ENCODE measurements at regions not wholly inside any gene's neighbourhood (a gene's known extent, or its start where the extent isn't known, plus 50 kb on each side); places are given as distances from the start of the nearest gene placed in this dataset.

DNA sequence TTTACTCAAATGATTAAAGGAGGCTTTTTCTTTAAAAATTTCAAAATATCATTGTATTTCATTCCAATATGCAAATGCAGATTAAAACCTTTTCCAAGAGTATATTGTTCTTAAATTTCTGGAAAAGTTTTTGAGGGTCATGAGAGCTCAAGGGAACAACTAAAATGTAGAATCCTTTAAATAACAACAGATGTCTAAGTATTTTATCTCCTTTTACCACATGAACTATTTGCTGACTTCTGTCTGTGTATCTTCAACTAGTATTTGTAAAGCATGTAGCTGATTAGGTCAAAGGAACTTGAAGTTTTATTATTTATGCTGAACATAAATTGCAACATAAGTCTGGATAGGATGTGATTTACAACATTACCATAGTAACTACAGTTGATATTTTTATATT is 402.6 kb downstream of the CNTN6 start:
- FAIRE-seq (no peak), DNase-seq (peak in 1 of 5 donors; percentile 25)
- Histone ChIP-seq H3K4me1 (ENCODE audit: control insufficient read depth in 2 of 3, insufficient read depth in 2 of 3, low read depth in 1 of 3, low read length in 3 of 3) (no peaks in the 10 kb centered on the region), H3K27ac (ENCODE audit: low read depth in 2 of 2, low read length in 2 of 2) (no peak overlapping the region), H3K36me3 (ENCODE audit: control insufficient read depth in 2 of 3, insufficient read depth in 3 of 3, low read length in 3 of 3) (no peaks in the 10 kb centered on the region), H3K27me3 (ENCODE audit: control insufficient read depth, insufficient read depth, low read length) (no peaks in the 10 kb centered on the region), H3K9ac (ENCODE audit: low read length in 3 of 3) (no peak overlapping the region), H3K9me3 (ENCODE audit: control insufficient read depth in 2 of 3, insufficient read depth in 1 of 3, low read length in 3 of 3) (no peaks in the 10 kb centered on the region), H3K4me3 (ENCODE audit: low read length in 3 of 3) (no peak overlapping the region)
- TF ChIP-seq, protein P1, sequence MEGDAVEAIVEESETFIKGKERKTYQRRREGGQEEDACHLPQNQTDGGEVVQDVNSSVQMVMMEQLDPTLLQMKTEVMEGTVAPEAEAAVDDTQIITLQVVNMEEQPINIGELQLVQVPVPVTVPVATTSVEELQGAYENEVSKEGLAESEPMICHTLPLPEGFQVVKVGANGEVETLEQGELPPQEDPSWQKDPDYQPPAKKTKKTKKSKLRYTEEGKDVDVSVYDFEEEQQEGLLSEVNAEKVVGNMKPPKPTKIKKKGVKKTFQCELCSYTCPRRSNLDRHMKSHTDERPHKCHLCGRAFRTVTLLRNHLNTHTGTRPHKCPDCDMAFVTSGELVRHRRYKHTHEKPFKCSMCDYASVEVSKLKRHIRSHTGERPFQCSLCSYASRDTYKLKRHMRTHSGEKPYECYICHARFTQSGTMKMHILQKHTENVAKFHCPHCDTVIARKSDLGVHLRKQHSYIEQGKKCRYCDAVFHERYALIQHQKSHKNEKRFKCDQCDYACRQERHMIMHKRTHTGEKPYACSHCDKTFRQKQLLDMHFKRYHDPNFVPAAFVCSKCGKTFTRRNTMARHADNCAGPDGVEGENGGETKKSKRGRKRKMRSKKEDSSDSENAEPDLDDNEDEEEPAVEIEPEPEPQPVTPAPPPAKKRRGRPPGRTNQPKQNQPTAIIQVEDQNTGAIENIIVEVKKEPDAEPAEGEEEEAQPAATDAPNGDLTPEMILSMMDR (IDR thresholded peaks at IDR 0.05; ENCODE audit: borderline replicate concordance, extremely low read depth, insufficient read depth), result no peak
- intact Hi-C loops (cut with DNase I), result no loop called here

DNA sequence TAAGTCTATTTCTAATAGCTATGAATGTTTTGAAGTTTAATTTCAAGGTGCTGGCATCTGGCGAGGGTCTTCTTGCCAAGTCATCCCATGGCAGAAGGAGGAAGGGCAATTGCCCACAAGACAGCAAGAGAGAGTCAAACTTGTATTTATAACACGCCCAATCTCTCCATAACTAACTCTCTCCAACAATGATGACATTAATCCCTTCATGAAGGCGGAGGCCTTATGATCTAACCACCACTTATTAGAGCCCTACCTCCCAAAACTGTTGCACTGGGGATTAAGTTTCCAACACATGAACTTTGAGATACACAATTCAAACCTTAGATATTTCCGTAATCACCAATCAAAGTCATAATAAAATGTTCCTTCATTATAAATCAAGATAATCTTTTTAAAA is 406.9 kb downstream of the CNTN6 start:
- intact Hi-C loops (cut with DNase I), result no loop called here

DNA sequence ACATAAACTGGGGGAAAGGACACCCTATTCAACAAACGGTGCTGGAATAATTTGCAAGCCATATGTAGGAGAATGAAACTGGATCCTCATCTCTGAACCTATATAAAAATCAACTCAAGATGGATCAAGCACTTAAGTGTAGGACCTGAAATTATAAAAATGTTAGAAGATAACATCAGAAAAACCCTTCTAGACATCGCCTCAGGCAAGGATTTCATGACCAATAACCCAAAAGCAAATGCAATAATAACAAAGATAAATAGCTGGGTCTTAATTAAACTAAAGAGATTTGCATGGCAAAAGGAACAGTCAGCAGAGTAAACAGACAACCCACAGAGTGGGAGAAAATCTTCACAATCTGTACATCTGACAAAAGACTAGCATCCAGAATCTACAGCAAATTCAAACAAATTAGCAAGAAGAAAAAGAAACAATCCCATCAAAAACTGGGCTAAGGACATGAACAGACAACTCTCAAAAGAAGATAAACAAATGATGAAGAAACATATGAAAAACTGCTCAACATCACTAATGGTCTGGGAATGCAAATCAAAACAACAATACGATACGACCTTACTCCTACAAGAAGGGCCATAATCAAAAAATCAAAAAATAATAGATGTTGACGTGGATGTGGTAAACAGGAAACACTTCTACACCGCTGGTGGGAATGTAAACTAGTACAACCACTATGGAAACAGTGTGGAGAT is 408.7 kb downstream of the CNTN6 start:
- DNase-seq (no peak), FAIRE-seq (no peak)
- Histone ChIP-seq H3K9ac (ENCODE audit: low read length in 3 of 3) (no peak overlapping the region), H3K9me3 (ENCODE audit: control insufficient read depth in 2 of 3, insufficient read depth in 1 of 3, low read length in 3 of 3) (no peaks in the 10 kb centered on the region), H3K36me3 (ENCODE audit: control insufficient read depth in 2 of 3, insufficient read depth in 3 of 3, low read length in 3 of 3) (no peaks in the 10 kb centered on the region), H3K27me3 (ENCODE audit: control insufficient read depth, insufficient read depth, low read length) (no peaks in the 10 kb centered on the region), H3K27ac (ENCODE audit: low read depth in 2 of 2, low read length in 2 of 2) (no peak overlapping the region), H3K4me1 (ENCODE audit: control insufficient read depth in 2 of 3, insufficient read depth in 2 of 3, low read depth in 1 of 3, low read length in 3 of 3) (no peaks in the 10 kb centered on the region), H3K4me3 (ENCODE audit: low read length in 3 of 3) (no peak overlapping the region)
- intact Hi-C loops (cut with DNase I), result no loop called here
- TF ChIP-seq, protein P1 (IDR thresholded peaks at IDR 0.05; ENCODE audit: borderline replicate concordance, extremely low read depth, insufficient read depth), result no peak

More for the DNA sequence above, 406.9 kb downstream of the CNTN6 start:
- no peak overlapping the region for H3K4me3 ChIP-seq (ENCODE audit: low read length in 3 of 3)
- TF ChIP-seq, protein P1 (IDR thresholded peaks at IDR 0.05; ENCODE audit: borderline replicate concordance, extremely low read depth, insufficient read depth), result no peak
- H3K9ac ChIP-seq (ENCODE audit: low read length in 3 of 3), result no peak overlapping the region
- no peaks in the 10 kb centered on the region for H3K36me3 ChIP-seq (ENCODE audit: control insufficient read depth in 2 of 3, insufficient read depth in 3 of 3, low read length in 3 of 3)
- no peak for DNase-seq
- H3K4me1 ChIP-seq (ENCODE audit: control insufficient read depth in 2 of 3, insufficient read depth in 2 of 3, low read depth in 1 of 3, low read length in 3 of 3), result no peaks in the 10 kb centered on the region
- no peak for FAIRE-seq
- no peaks in the 10 kb centered on the region for H3K27me3 ChIP-seq (ENCODE audit: control insufficient read depth, insufficient read depth, low read length)
- H3K27ac ChIP-seq (ENCODE audit: low read depth in 2 of 2, low read length in 2 of 2), result no peak overlapping the region
- no peaks in the 10 kb centered on the region for H3K9me3 ChIP-seq (ENCODE audit: control insufficient read depth in 2 of 3, insufficient read depth in 1 of 3, low read length in 3 of 3)

GRCh38 chr3:1506090-1506489 is 413.3 kb downstream of the CNTN6 start:
- DNase-seq (no peak), FAIRE-seq (no peak)
- TF ChIP-seq, protein P1 (IDR thresholded peaks at IDR 0.05; ENCODE audit: borderline replicate concordance, extremely low read depth, insufficient read depth), result no peak
- H3K27ac ChIP-seq (ENCODE audit: low read depth in 2 of 2, low read length in 2 of 2), result no peak overlapping the region
- intact Hi-C loops (cut with DNase I), result no loop called here
- no peak overlapping the region for H3K9ac ChIP-seq (ENCODE audit: low read length in 3 of 3)
- no peaks in the 10 kb centered on the region for H3K4me1 ChIP-seq (ENCODE audit: control insufficient read depth in 2 of 3, insufficient read depth in 2 of 3, low read depth in 1 of 3, low read length in 3 of 3)
- H3K4me3 ChIP-seq (ENCODE audit: low read length in 3 of 3), result no peak overlapping the region
- no peaks in the 10 kb centered on the region for H3K27me3 ChIP-seq (ENCODE audit: control insufficient read depth, insufficient read depth, low read length)
- no peaks in the 10 kb centered on the region for H3K9me3 ChIP-seq (ENCODE audit: control insufficient read depth in 2 of 3, insufficient read depth in 1 of 3, low read length in 3 of 3)
- no peaks in the 10 kb centered on the region for H3K36me3 ChIP-seq (ENCODE audit: control insufficient read depth in 2 of 3, insufficient read depth in 3 of 3, low read length in 3 of 3)

Data from kidney (tissue), 13 donors.